Memory B cell (primary cell): ENCODE measurements at regions not wholly inside any gene's neighbourhood (a gene's known extent, or its start where the extent isn't known, plus 50 kb on each side); places are given as distances from the start of the nearest gene placed in this dataset.
A peak's percentile ranks its signal among the peaks of the same experiment; 100 is the strongest.

Source experiments
- ATAC-seq: fragments of 150-1000 bp; cut with Tn5 transposase; 2 replicates; pipeline ENCODE4 v1.10.0; 2021; ENCODE audit warnings: low read depth, mild to moderate bottlenecking, moderate library complexity
- DNase-seq, 2 donors: peaks; one replicate each; pipeline ENCODE4 v3.0.0; 2022; ENCODE audit warnings: low spot score in 2 of 2
- H3K27ac Mint-ChIP-seq: one replicate; pipeline ENCODE4 v1.8.0; 2022; ENCODE audit warnings: mild to moderate bottlenecking, moderate library complexity, mixed read lengths
- H3K27me3 Mint-ChIP-seq: one replicate; pipeline ENCODE4 v1.8.0; 2022; ENCODE audit warnings: mixed read lengths
- H3K36me3 Mint-ChIP-seq: one replicate; pipeline ENCODE4 v1.8.0; 2022; ENCODE audit warnings: mild to moderate bottlenecking, mixed read lengths
- H3K4me1 Mint-ChIP-seq: one replicate; pipeline ENCODE4 v1.8.0; 2022; ENCODE audit warnings: mixed read lengths
- H3K4me3 Mint-ChIP-seq: one replicate; pipeline ENCODE4 v1.8.0; 2022; ENCODE audit warnings: mild to moderate bottlenecking, moderate library complexity, mixed read lengths
- H3K9me3 Mint-ChIP-seq: one replicate; pipeline ENCODE4 v1.8.0; 2022; ENCODE audit warnings: mixed read lengths

DNA sequence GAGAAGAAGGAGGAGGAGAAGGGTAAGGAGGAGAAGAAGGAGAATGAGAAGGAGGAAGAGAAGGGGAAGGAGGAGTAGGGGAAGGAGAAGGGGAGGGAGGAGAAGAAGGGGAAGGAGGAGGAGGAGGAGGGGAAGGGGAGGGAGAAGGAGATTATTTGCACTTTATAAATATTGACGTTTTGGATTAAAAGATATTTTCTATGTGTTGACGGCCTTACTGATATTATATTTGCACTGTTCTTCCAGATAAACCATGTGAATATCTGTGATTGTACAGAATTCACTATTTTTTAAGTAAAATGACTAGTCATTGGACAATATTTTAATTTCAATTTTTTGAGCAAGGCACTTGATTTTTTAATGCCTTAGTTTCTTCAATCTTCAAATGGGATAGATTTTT, 310.5 kb upstream of the DNAJC19 start:
- H3K36me3 Mint-ChIP-seq: no peaks in the 10 kb centered on the region
- no peaks in the 10 kb centered on the region for H3K4me1 Mint-ChIP-seq
- H3K4me3 Mint-ChIP-seq: no peak overlapping the region
- ATAC-seq (no peak), DNase-seq (no peak)
- H3K9me3 Mint-ChIP-seq: no peaks in the 10 kb centered on the region
- H3K27me3 Mint-ChIP-seq: peaks cover 4% of the 10 kb centered on the region
- no peak overlapping the region for H3K27ac Mint-ChIP-seq

DNA sequence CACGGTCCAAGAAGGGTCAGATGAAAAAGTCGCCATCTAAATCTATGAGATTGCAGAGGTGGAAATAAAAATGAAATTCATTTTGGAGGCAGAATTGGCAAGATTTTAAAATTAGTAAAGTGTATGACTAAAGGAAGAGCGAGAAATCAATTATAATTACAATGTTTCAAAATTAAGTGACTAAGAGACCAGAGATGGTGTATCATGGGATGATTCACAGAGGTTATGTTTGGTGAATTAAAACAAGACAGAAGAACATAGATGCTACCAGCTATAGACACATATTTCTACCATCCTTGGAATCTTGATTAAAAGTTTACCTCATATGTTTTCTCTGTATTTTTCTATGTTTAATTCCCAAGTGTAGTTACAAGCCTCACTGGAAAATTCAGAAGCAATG, 308.9 kb upstream of the DNAJC19 start:
- Mint-ChIP-seq H3K4me3 (no peak overlapping the region), H3K27me3 (peaks cover 4% of the 10 kb centered on the region), H3K9me3 (no peaks in the 10 kb centered on the region), H3K36me3 (no peaks in the 10 kb centered on the region), H3K27ac (no peak overlapping the region), H3K4me1 (no peaks in the 10 kb centered on the region)
- ATAC-seq (no peak), DNase-seq (no peak)

DNA sequence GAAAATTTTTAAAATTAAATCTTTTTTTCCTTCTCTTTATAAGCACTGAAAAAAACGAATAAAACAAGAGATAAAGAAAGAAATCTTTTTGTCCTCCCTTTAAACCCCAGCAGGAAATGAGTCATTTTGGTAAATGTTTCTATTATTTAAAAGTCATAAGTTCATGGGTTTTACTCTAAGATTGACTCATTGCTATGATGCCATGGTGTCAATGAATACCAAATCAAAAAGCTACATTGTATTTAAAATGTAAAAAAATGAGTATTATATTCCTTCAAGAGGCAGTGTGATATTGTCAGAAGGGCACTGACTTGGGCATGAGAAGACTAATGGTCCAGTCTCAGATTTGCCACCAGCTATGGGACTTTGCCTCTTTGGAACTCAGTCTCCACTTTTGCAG, 303.4 kb upstream of the DNAJC19 start:
- no peak for DNase-seq
- Mint-ChIP-seq H3K4me3 (no peak overlapping the region), H3K36me3 (no peaks in the 10 kb centered on the region), H3K27me3 (peaks cover 3% of the 10 kb centered on the region), H3K27ac (no peak overlapping the region), H3K9me3 (no peaks in the 10 kb centered on the region), H3K4me1 (no peaks in the 10 kb centered on the region)
- no peak for ATAC-seq

DNA sequence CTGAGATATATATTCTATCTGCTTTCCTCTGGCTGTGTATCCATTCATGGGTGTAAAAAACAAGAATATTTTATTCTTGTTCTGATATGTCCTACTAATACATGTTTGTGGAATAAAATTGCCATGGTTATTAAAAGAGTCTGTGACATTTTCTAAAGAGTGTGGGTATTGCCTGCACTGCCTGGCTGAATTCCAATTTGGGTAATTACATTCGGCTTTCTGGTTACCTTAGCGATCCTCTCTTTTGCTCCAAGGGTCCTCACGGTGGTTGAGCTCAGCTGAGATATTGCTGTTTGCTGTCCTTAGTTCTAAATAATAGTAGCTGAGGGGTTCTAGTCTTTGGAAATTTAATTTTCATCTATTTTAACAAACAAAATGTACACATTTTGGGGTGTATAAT, 301.4 kb upstream of the DNAJC19 start:
- Mint-ChIP-seq H3K4me1 (no peaks in the 10 kb centered on the region), H3K9me3 (no peaks in the 10 kb centered on the region), H3K4me3 (no peak overlapping the region), H3K36me3 (no peaks in the 10 kb centered on the region), H3K27me3 (peaks cover 2% of the 10 kb centered on the region), H3K27ac (no peak overlapping the region)
- DNase-seq (no peak), ATAC-seq (no peak)

DNA sequence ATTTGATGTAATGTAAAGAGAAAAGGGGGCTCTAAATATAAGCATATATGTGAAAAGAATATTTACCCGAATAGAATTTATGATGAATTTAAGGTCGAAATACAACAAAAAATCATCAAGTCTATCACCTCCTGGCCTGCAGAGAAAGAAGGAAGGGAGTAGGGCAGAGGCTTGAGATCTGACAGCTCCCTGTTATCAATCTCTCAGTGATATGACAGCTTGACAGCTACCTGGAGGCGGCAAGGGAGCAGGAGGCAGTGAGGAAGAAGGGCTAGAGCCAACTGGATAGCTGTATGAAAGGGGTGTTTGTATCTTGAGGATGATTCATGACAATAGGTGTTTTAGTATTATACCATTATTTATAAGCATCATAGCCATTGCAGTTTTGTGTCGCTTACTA, 299.8 kb upstream of the DNAJC19 start:
- DNase-seq (no peak), ATAC-seq (no peak)
- Mint-ChIP-seq H3K9me3 (no peaks in the 10 kb centered on the region), H3K4me3 (no peak overlapping the region), H3K27ac (no peak overlapping the region), H3K36me3 (no peaks in the 10 kb centered on the region), H3K4me1 (no peaks in the 10 kb centered on the region), H3K27me3 (peaks cover 2% of the 10 kb centered on the region)

DNA sequence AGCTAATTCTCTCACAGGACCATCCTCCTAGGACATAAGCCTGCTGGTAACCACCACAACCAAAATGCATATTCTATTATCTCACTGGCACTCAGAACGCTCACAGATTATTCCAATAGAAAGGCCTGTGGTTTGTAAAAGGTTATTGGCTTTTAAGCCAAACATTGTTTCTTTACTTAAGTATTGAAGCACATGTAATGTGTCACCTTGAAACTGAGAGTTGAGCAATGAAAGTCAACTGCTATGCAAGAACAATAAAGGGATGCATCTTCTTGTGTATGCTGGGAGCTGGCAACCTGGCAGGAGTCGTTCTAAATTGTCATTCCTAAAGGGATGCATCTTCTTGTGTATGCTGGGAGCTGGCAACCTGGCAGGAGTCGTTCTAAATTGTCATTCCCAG, 298.6 kb upstream of the DNAJC19 start:
- DNase-seq: no peak
- H3K9me3 Mint-ChIP-seq: no peaks in the 10 kb centered on the region
- peaks cover 2% of the 10 kb centered on the region for H3K27me3 Mint-ChIP-seq
- no peak for ATAC-seq
- H3K27ac Mint-ChIP-seq: no peak overlapping the region
- H3K4me3 Mint-ChIP-seq: no peak overlapping the region
- no peaks in the 10 kb centered on the region for H3K4me1 Mint-ChIP-seq
- H3K36me3 Mint-ChIP-seq: no peaks in the 10 kb centered on the region

DNA sequence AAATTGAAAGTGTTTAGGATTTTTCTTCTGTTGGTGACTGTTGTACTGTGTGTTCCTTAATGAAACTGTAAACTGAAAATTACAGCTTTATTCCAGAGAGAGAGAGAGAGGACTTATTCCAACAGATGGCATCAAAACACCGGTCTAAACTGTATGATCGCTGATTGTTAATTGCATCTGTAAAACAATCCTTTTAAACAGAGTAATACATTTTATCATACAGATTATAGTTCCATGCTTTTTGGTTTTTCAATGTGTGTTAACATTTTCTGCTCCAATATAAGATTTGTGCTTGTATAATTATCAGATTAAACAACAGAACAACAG, 289.7 kb upstream of the DNAJC19 start:
- H3K4me3 Mint-ChIP-seq: no peak overlapping the region
- H3K36me3 Mint-ChIP-seq: no peaks in the 10 kb centered on the region
- ATAC-seq (no peak), DNase-seq (no peak)
- no peaks in the 10 kb centered on the region for H3K9me3 Mint-ChIP-seq
- peaks cover 8% of the 10 kb centered on the region for H3K27me3 Mint-ChIP-seq
- H3K4me1 Mint-ChIP-seq: no peaks in the 10 kb centered on the region
- H3K27ac Mint-ChIP-seq: no peak overlapping the region

DNA sequence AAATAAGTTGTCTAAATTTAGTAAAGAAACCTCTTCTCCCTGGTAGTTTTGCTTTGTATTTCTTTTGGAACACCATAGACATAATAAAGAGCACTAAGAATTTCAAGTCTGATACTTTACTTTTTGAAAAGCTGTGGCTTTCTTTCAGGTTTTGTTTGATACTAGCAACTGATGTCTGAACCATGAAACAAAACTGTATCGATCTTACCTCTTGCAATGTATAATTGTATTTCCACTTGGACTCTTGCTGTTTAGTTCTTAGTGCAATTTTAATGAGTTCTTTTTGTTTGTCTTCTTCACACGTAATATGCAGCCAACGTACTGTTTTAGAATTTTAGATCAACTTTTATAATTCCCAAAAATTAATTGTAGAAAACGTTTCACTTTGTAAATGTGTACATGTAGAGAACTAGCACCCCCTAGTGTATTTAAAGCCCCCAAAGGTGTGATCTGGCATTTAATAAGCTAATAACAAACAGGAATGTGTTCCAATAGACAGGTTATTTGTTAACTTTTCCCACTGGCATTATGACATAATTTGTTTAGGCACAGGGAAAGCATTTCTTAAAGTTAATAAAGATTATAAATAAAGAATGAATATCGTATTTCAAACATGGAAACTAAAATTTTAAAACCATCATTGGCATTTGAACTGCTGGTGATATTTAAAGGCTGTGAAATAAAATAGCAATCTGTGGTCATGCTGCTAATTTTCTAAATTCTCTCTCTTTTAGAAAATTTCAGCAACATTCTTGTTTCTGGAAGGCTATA, 289.1 kb upstream of the DNAJC19 start:
- no peaks in the 10 kb centered on the region for H3K9me3 Mint-ChIP-seq
- peaks cover 8% of the 10 kb centered on the region for H3K27me3 Mint-ChIP-seq
- ATAC-seq: no peak
- no peaks in the 10 kb centered on the region for H3K36me3 Mint-ChIP-seq
- no peak overlapping the region for H3K27ac Mint-ChIP-seq
- H3K4me3 Mint-ChIP-seq: no peak overlapping the region
- DNase-seq: no peak
- no peaks in the 10 kb centered on the region for H3K4me1 Mint-ChIP-seq

DNA sequence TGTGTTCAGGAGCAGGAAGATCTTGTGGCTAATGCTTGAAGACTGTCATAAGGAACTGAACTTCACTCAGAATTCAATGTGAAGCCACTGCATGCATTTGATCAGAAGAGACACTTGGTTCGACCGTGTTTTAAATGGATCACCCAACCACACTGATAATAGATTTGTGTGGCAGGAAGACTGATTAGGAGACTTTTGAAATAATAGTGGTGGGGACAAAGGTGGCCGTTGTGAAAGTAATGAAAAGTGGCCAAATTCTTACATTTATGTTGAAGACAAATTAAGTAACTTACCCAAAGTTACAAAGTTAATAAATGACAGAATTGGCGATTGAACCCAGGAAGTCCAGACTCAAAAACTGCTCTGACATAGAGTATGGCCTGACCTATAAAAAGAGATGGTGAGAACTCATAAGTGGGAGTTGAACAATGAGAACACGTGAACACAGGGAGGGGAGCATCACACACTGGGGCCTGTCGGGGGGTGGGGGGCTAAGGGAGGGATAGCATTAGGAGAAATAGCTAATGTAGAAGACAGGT, 286.9 kb upstream of the DNAJC19 start:
- no peak for ATAC-seq
- no peak overlapping the region for H3K4me3 Mint-ChIP-seq
- H3K27ac Mint-ChIP-seq: no peak overlapping the region
- H3K36me3 Mint-ChIP-seq: no peaks in the 10 kb centered on the region
- no peak for DNase-seq
- H3K4me1 Mint-ChIP-seq: no peaks in the 10 kb centered on the region
- H3K9me3 Mint-ChIP-seq: no peaks in the 10 kb centered on the region
- H3K27me3 Mint-ChIP-seq: peaks cover 5% of the 10 kb centered on the region

DNA sequence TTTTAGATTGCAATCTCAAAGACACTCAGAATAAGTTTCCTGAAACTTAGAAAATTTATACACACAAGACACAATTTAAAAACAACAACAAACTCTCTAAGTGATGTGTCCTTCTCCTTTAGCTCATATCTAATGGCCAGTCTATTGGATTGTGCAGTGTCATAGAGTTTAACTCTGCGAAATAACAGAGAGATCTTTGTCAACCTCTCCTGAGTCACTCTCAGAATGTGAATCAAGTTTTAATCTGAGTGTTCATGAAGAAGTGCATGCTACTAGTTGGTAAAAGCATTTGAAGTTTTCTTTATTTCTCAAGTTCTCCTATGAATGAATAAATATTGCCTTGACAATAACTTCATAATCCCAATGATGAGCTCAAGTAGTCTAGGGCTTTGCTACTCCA, 284.5 kb upstream of the DNAJC19 start:
- Mint-ChIP-seq H3K4me1 (no peaks in the 10 kb centered on the region), H3K27me3 (peaks cover 3% of the 10 kb centered on the region), H3K36me3 (no peaks in the 10 kb centered on the region), H3K4me3 (no peak overlapping the region), H3K27ac (no peak overlapping the region), H3K9me3 (no peaks in the 10 kb centered on the region)
- ATAC-seq: no peak
- DNase-seq: no peak

DNA sequence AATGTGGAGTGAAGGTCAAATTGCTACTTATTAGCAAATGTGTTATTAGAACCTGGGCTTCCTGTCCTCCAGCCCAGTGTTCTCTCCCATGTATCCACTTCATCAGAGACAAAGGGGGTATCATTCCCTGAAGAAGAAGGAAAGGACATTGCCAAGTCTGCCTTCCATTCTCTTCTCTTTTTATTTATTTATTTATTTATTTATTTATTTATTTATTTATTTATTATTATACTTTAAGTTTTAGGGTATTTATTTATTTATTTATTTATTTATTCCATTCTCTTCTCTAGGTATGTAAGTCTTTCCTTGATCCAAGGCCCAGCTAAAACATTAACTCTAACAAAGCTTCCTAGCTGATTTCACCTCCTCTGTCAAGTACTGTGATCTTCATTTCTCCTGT, 277.8 kb upstream of the DNAJC19 start:
- Mint-ChIP-seq H3K9me3 (peaks cover 4% of the 10 kb centered on the region), H3K4me1 (peaks cover 3% of the 10 kb centered on the region), H3K27ac (no peak overlapping the region), H3K4me3 (no peak overlapping the region), H3K27me3 (peaks cover 2% of the 10 kb centered on the region), H3K36me3 (no peaks in the 10 kb centered on the region)
- ATAC-seq (no peak), DNase-seq (no peak)

DNA sequence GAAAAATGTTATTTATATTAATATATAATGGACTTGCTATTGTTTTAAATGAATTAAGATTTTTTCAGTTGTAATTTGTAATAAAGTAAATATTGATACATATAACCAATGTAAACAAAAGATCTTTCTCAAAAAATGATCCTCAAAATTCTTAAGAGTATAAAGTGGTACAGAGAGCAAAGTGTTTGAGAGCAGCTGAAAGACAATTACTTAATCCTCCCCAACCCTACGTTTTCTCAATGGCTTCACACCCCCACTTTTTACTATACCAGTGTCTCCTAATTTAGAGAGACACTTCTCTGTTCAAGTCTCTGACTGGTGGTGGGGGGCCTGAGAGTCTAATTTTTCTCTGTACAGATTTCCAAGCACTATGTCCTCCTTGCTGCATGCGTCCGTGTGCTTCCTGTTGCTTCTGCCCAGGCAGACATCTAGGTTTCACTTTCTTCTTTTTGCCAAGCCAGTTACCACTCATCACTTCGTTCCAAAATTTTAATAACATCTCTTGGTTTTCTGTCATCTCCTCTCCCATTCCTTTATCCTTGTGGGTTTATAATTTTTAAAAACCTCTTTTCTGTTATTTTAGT, 276.3 kb upstream of the DNAJC19 start:
- Mint-ChIP-seq H3K4me3 (peak overlapping the region; percentile 54), H3K9me3 (peaks cover 4% of the 10 kb centered on the region), H3K27me3 (peaks cover 2% of the 10 kb centered on the region), H3K27ac (no peak overlapping the region), H3K4me1 (peaks cover 3% of the 10 kb centered on the region), H3K36me3 (no peaks in the 10 kb centered on the region)
- DNase-seq (no peak), ATAC-seq (no peak)

DNA sequence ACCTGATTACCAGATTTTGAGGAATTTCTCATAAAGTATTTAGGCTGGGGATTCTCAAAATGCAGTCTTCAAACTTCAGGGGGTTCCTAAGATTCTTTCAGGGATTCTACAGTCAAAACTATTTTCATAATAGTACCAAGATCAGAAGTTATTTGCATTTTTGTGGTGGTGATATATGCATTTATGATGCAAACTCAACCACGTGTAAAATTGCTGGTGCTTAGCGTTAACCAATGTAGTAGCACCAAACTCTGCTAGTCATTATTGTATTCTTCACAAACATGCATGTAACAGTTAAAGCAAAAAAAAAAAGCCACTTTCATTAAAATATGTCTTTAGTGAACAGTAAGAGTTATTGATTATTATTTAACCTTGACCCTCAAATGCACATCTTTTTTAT, 274.9 kb upstream of the DNAJC19 start:
- H3K4me3 Mint-ChIP-seq: no peak overlapping the region
- peaks cover 4% of the 10 kb centered on the region for H3K9me3 Mint-ChIP-seq
- DNase-seq (no peak), ATAC-seq (no peak)
- no peaks in the 10 kb centered on the region for H3K36me3 Mint-ChIP-seq
- peaks cover 2% of the 10 kb centered on the region for H3K27me3 Mint-ChIP-seq
- H3K4me1 Mint-ChIP-seq: peaks cover 3% of the 10 kb centered on the region
- H3K27ac Mint-ChIP-seq: no peak overlapping the region

DNA sequence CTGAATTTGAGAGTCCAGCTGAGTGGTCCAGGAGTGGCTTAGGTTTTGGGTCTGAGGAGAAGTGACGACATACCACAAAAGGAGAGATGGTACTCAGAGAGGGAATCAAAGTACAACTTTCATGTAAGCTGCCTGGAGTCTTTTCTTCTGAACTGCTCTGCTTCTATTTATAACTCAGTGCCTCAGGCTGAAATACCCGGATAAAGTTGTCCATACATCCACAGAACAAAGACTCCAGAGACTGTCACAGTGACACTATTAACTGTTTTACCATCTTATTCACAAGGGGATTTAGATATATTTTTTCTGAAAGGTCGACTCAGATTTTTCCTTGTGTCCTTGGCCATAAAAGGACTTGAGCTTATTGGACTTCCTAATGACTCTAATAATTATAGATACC, 264.3 kb upstream of the DNAJC19 start:
- Mint-ChIP-seq H3K9me3 (no peaks in the 10 kb centered on the region), H3K4me3 (no peak overlapping the region), H3K36me3 (no peaks in the 10 kb centered on the region), H3K27me3 (peaks cover 1% of the 10 kb centered on the region), H3K4me1 (no peaks in the 10 kb centered on the region), H3K27ac (no peak overlapping the region)
- ATAC-seq (no peak), DNase-seq (no peak)

DNA sequence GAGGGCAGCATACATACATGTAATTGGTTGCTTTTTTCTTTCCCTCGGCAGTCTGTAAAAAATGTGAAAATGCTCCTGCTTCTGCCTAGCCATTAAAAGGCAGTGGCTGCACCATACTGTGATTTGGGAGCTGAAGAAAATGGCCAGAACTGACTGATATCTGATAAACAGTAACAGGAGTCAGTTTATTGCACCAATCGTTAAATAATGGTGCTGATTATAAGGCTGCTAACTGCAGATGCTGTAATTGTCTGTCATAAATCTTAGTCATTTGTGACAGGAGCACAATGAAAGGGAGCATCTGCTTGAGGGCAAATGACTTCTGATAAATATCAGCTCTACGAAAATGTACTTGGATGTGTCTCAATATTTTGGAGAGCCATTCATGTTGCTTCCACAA, 263.1 kb upstream of the DNAJC19 start:
- no peak for ATAC-seq
- H3K27ac Mint-ChIP-seq: no peak overlapping the region
- H3K27me3 Mint-ChIP-seq: no peaks in the 10 kb centered on the region
- no peaks in the 10 kb centered on the region for H3K4me1 Mint-ChIP-seq
- DNase-seq: no peak
- H3K36me3 Mint-ChIP-seq: no peaks in the 10 kb centered on the region
- H3K4me3 Mint-ChIP-seq: no peak overlapping the region
- H3K9me3 Mint-ChIP-seq: no peaks in the 10 kb centered on the region
